Right ventricle myocardium inferior (tissue), 1 donor: ENCODE measurements at regions not wholly inside any gene's neighbourhood (a gene's known extent, or its start where the extent isn't known, plus 50 kb on each side); places are given as distances from the start of the nearest gene placed in this dataset.
A peak's percentile ranks its signal among the peaks of the same experiment; 100 is the strongest.
"Not testable (repeated sequence)": the region's sequence is repeated elsewhere in the genome, so short reads cannot be mapped to it uniquely, and the experiment has no call there.

Experiments
- ATAC-seq: fragments of 200-7000 bp; cut with Tn5 transposase; one replicate; pipeline ENCODE4 v1.9.1; 2020; ENCODE audit warnings: mild to moderate bottlenecking, moderate library complexity
- DNase-seq: peaks from one replicate; pipeline ENCODE4 v3.0.0; 2021; ENCODE audit errors: missing footprints
- intact Hi-C: fragments of 100-400 bp; cut with DNase I; formaldehyde crosslinking; loops from one replicate; pipeline ENCODE4 v1.11.0; 2022
- donor health status: DM: no; HTN: yes; CAD: no; lungs with severe emphysema.

DNA sequence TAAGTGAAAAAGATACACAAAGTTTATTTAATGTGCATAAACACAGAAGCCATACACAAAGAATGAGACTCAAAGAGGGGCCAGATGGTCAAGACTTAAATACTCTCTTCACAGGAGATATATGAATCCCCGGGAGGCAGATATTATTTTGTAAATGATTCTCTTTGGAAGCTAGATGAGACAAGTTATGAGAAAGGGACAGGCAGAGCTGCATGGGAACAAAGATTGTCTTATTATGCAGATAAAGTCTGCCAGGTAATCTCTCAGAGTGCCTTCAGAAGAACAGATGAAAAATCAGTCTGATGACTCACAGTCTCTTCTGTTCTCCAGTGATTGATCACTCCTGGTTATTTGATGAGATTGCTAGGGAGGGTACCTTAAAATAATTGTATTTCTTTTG is 89.0 kb downstream of the NAF1 start:
- DNase-seq (no peak), ATAC-seq (no peak)
- intact Hi-C loops = no loop called here

- no peak for DNase-seq
- intact Hi-C loops = no loop called here
- no peak for ATAC-seq
Observed at GRCh38 chr4:163072222-163072621, 94.5 kb downstream of the NAF1 start.

GRCh38 chr4:163071308-163071707 is 95.4 kb downstream of the NAF1 start:
- intact Hi-C loops = no loop called here
- no peak for ATAC-seq
- no peak for DNase-seq

GRCh38 chr4:163070023-163070422 is 96.7 kb downstream of the NAF1 start:
- DNase-seq = no peak
- intact Hi-C loops = no loop called here
- ATAC-seq = no peak

GRCh38 chr4:163063891-163064290 is 102.8 kb downstream of the NAF1 start:
- no peak for ATAC-seq
- no peak for DNase-seq
- intact Hi-C loops = no loop called here

DNA sequence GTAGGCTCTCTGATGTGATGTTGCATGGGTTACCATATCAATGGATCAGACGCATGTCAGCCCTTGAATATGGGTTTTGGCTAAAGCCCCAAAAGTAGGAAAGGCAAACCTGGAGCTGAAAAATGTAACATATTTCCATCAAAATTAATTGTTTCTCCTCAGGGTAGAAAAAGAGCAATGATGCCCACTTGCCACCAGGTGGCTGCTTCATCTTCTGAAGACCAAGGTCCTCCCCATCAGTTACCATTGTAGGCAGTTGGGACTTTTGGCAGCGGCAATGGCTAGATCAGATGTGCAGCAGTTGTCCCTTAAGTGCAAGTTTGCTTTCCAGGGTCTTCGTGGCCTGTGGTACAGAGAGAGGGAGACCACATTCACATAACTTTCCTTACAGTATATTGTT is 118.2 kb downstream of the NAF1 start:
- DNase-seq (no peak), ATAC-seq (no peak)
- intact Hi-C loops = no loop called here

DNA sequence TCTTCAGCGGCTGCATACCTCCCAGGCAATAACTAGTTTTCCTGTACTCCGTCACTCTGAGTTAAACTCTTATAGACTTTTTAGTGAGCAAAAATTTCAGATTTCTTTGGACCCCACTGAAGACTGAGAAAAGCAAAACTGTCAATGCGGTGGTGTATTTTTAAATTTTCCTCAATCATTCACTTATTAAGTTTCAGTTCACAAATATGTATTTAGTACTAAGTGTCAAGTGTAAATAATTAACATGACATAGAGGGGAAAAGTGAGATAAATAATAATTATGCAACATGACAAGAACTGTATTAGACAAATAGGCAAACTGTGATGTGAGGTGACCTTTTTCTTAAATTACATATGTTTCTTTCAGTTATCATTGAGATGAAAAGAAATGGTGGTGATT is 124.4 kb downstream of the NAF1 start:
- no peak for ATAC-seq
- DNase-seq = no peak
- intact Hi-C loops = no loop called here

DNA sequence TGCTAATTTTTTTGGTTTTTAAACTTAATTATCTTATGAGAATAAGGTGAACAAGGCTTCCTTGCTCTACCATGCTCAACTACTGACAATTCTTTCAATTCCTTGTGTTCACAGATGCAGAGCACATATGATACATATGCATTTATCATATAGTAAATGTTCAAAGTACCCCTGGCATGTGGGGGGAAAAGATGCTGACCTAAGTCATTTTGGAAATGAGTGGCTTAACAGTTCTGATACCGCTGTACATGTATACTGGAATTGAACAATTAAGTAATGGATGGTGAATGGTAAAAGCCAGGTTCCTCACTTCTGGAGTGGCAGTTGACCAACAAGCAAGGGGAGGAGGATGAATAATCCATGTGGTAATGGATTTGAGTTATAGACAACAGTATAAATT is 149.6 kb downstream of the NAF1 start:
- no peak for ATAC-seq
- DNase-seq = no peak
- intact Hi-C loops = no loop called here

- intact Hi-C loops = no loop called here
- DNase-seq = no peak
- no peak for ATAC-seq
Observed at GRCh38 chr4:163012816-163013215, 153.9 kb downstream of the NAF1 start.

DNA sequence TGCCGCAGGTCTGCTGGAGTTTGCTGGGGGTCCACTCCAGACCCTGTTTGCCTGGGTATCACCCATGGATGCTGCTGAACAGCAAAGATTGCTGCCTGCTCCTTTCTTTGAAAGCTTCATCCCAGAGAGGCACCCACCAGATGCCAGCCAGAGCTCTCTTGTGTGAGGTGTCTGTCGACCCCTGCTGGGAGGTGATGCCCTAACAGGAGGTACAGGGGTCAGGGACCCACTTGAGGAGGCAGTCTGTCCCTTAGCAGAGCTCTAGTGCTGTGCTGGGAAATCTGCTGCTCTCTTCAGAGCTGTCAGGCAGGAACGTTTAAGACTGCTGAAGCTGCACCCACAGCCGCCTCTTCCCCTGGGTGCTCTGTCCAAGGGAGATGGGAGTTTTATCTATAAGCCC is 162.7 kb downstream of the NAF1 start:
- intact Hi-C loops = no loop called here
- ATAC-seq (no peak), DNase-seq (no peak)

DNA sequence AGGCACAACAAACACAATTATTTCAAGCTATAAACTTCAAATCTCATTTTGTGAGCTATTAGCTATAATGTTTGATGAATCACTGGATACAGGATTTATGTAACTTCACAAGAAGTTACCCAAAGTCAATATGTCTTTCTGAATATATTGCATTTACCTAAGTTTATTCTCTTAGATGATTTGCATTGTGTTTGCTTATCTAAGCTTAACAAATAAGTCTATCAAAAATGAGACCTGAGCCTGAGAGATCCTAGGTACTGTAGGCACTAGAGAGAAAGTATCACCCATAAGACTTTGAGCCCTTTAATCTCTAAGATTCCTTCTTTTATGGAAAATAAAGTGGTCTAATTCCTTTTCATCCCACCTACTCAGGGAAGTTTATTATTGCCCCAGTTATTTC is 178.2 kb downstream of the NAF1 start:
- intact Hi-C loops = no loop called here
- DNase-seq (no peak), ATAC-seq (no peak)

DNA sequence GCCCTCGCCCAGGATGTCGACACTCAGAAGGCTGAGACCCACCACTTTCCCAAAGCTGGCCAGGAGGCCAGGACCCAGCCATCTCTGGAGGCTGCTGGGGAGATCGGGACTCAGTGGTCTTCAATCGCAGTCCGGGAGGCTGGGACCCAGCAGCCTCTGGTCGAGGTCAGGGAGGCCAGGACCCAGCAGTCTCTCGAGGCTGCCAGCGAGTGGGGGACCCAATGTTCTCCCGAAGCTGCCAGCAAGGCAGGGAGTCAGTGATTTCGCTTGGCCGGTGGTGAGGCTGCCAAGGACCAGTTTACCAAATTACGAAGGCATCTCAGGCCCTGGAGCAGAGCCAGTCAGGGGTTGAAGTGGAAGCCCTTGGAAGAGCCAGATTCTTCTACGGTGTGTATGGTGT is 181.6 kb downstream of the NAF1 start:
- intact Hi-C loops = no loop called here
- DNase-seq = peak; percentile 32
- no peak for ATAC-seq

DNA sequence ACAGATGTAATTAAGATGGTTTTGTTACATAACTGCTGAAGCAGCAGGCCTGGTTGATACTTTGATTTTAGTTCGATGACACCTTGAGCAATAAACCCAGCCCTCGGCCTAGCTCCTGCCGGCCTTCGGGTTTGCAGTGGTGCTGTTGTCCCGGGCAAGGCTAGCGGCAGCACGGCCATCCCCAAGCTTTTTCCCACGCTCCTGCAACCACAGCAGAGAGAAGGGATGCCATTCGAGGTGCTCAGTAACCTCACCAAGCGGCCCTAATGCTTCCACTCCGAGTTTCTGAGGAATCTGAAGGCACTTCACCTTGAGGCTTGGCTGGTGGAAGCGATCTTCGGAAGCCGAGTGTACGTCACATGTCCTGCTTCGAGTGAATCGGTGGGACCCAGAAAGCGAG is 182.1 kb downstream of the NAF1 start:
- intact Hi-C loops = no loop called here
- DNase-seq (no peak), ATAC-seq (no peak)

DNA sequence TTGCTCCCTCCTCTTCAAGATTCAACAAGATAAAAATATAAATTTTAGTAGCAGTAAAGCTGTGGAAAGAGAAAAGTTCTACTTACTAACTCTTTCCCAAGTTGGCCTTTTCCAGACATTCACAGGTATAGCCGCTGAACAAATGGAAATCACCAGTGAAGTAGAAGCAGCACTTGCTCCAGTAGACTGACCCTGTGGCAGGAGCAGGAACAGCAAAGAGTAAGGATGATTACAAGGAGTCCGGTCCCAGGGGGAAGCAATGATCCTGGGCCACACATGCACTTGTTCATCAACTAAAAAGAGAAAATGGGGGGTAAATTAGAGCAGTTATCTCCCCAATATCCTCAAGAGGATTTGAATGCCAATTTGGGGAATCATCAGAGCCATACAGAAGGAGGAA is 184.9 kb downstream of the NAF1 start:
- no peak for DNase-seq
- intact Hi-C loops = no loop called here
- ATAC-seq = no peak

- intact Hi-C loops = no loop called here
- no peak for DNase-seq
- no peak for ATAC-seq
Observed at GRCh38 chr4:162978398-162978797, 188.3 kb downstream of the NAF1 start.

- DNase-seq = no peak
- intact Hi-C loops = no loop called here
- no peak for ATAC-seq
Observed at GRCh38 chr4:162977788-162978187, 188.9 kb downstream of the NAF1 start.

GRCh38 chr4:162972661-162973330 is 193.9 kb downstream of the NAF1 start:
- intact Hi-C loops = no loop called here
- DNase-seq (no peak), ATAC-seq (no peak)

DNA sequence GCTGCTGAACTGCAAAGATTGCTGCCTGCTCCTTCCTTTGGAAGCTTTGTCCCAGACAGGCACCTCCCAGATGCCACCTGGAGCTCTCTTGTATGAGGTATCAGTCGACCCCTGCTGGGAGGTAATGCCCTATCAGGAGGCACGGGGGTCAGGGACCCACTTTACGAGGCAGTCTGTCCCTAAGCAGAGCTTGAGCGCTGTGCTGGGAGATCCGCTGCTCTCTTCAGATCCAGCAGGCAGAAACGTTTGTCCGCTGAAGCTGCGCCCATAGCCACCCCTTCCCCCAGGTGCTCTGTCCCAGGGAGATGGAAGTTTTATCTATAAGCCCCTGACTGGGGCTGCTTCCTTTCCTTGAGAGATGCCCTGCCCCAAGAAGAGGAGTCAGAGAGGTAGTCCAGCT is 197.5 kb downstream of the NAF1 start:
- DNase-seq (no peak), ATAC-seq (no peak)
- intact Hi-C loops = no loop called here

- intact Hi-C loops, ATAC-seq, DNase-seq: not testable (repeated sequence)
Observed at GRCh38 chr4:162965978-162966377, 200.7 kb downstream of the NAF1 start.

GRCh38 chr4:162959046-162959445 is 207.6 kb downstream of the NAF1 start:
- DNase-seq = no peak
- intact Hi-C loops = no loop called here
- ATAC-seq = no peak

DNA sequence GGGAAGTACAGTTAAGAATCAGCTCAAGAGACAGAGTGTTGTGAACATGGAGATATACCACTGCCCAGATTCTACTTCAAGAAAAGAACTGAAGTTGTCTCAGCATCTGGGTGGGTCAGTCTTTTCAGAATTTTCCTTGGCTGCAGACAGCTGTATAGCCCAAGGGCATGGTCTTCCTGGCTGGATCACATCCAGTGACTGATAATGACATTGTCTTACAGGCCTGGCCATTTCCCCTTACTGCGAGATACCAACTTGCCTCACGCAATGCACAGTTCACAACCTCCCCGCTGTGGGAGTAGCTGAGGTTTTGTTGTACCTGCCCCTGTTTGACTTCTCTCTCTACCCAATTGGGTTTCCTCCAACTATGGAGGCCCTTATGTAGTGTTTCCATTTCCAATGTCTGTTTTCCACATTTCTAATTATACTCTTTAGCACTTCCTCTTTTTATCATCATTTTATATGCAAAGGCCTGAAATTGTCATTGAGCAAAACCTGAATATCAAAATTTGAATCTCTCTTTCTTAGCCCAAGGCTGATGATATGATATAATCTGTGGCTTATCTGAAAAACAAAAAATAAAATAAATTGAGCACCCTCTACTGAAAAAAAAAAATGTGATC is 209.1 kb downstream of the NAF1 start:
- intact Hi-C loops = no loop called here
- no peak for DNase-seq
- no peak for ATAC-seq
